WTC11 (cell line): ENCODE measurements at regions not wholly inside any gene's neighbourhood (a gene's known extent, or its start where the extent isn't known, plus 50 kb on each side); places are given as distances from the start of the nearest gene placed in this dataset.

Experiments used
- ATAC-seq: fragments of 200-7000 bp; cut with Tn5 transposase; 2 replicates; pipeline ENCODE4 v1.10.0; 2021; ENCODE audit warnings: mild to moderate bottlenecking, moderate library complexity
- CTCF ChIA-PET: fragments of 300-600 bp; sonication (Branson Sonifier 250); formaldehyde crosslinking; loops from one replicate; lab custom pipeline; 2021; ENCODE audit warnings: antibody characterized with exemption; lab: Charles Lee
- POLR2A ChIA-PET: fragments of 350-600 bp; sonication (Branson Sonifier 250); formaldehyde crosslinking; loops from one replicate; lab custom pipeline; 2021; ENCODE audit warnings: antibody characterized with exemption; lab: Charles Lee
- DNase-seq: peaks from one replicate; pipeline ENCODE4 v3.0.0; 2021; ENCODE audit warnings: low spot score
- H3K27ac Mint-ChIP-seq: 2 replicates; pipeline ENCODE4 v1.8.0; 2021; ENCODE audit warnings: mixed read lengths
- H3K27me3 Mint-ChIP-seq: 2 replicates; pipeline ENCODE4 v1.8.0; 2021; ENCODE audit warnings: low read depth, mild to moderate bottlenecking, moderate library complexity, mixed read lengths
- H3K36me3 Mint-ChIP-seq: 2 replicates; pipeline ENCODE4 v1.8.0; 2021; ENCODE audit warnings: mixed read lengths
- H3K4me1 Mint-ChIP-seq: 2 replicates; pipeline ENCODE4 v1.8.0; 2022; ENCODE audit warnings: mixed read lengths
- H3K4me3 Mint-ChIP-seq: 2 replicates; pipeline ENCODE4 v1.8.0; 2021; ENCODE audit warnings: mild to moderate bottlenecking, moderate library complexity, mixed read lengths
- H3K9me3 Mint-ChIP-seq: 2 replicates; pipeline ENCODE4 v1.8.0; 2021; ENCODE audit warnings: mixed read lengths
- CREM ChIP-seq: sonication (generic); formaldehyde crosslinking; IDR thresholded peaks from 2 replicates; pipeline ENCODE4 v1.8.1; 2022; ENCODE audit warnings: mild to moderate bottlenecking, missing genetic modification reagents, moderate library complexity
- E2F1 ChIP-seq: sonication (generic); formaldehyde crosslinking; IDR thresholded peaks from 2 replicates; pipeline ENCODE4 v1.8.0; 2022; ENCODE audit warnings: mild to moderate bottlenecking, missing genetic modification reagents
- GABPB1 ChIP-seq: sonication (generic); formaldehyde crosslinking; IDR thresholded peaks from 2 replicates; pipeline ENCODE4 v1.8.1; 2023; ENCODE audit warnings: mild to moderate bottlenecking, missing genetic modification reagents
- KAT7 ChIP-seq: sonication (generic); formaldehyde crosslinking; IDR thresholded peaks from 2 replicates; pipeline ENCODE4 v1.8.1; 2023; ENCODE audit warnings: missing genetic modification reagents, mild to moderate bottlenecking, borderline replicate concordance
- NR3C1 ChIP-seq: sonication (generic); formaldehyde crosslinking; conservative IDR thresholded peaks from 2 replicates; pipeline ENCODE4 v1.8.1; 2023; ENCODE audit warnings: low read depth, mild to moderate bottlenecking, missing genetic modification reagents
- SMAD3 ChIP-seq: sonication (generic); formaldehyde crosslinking; IDR thresholded peaks from 2 replicates; pipeline ENCODE4 v1.8.0; 2022; ENCODE audit warnings: missing genetic modification reagents, mild to moderate bottlenecking, borderline replicate concordance
- ZNF138 ChIP-seq: sonication (generic); formaldehyde crosslinking; conservative IDR thresholded peaks from 2 replicates; pipeline ENCODE4 v1.8.1; 2022; ENCODE audit warnings: mild to moderate bottlenecking, moderate library complexity, missing genetic modification reagents
- ZNF423 ChIP-seq: fragments of 250-450 bp; sonication (Bioruptor Pico); IDR thresholded peaks from 2 replicates; pipeline ENCODE4 v2.1.2; 2022; ENCODE audit warnings: mild to moderate bottlenecking, moderate library complexity
- TF ChIP-seq, protein P1 (sequence below): sonication (generic); formaldehyde crosslinking; IDR thresholded peaks from 2 replicates; pipeline ENCODE4 v1.8.1; 2022; ENCODE audit warnings: low read depth, missing genetic modification reagents, borderline replicate concordance
- TF ChIP-seq, protein P2 (sequence below): sonication (generic); formaldehyde crosslinking; conservative IDR thresholded peaks from 2 replicates; pipeline ENCODE4 v1.8.1; 2022; ENCODE audit warnings: mild to moderate bottlenecking, missing genetic modification reagents
- TF ChIP-seq, protein P3 (sequence below): sonication (generic); formaldehyde crosslinking; IDR thresholded peaks from 2 replicates; pipeline ENCODE4 v1.8.1; 2023; ENCODE audit warnings: mild to moderate bottlenecking, moderate library complexity, missing genetic modification reagents
- TF ChIP-seq, protein P4 (sequence below): sonication (generic); formaldehyde crosslinking; IDR thresholded peaks from 2 replicates; pipeline ENCODE4 v1.8.0; 2022; ENCODE audit warnings: mild to moderate bottlenecking, missing genetic modification reagents
- TF ChIP-seq, protein P5 (sequence below): sonication (generic); formaldehyde crosslinking; IDR thresholded peaks from 2 replicates; pipeline ENCODE4 v1.8.1; 2022; ENCODE audit warnings: missing genetic modification reagents, borderline replicate concordance
- TF ChIP-seq, protein P6 (sequence below): sonication (generic); formaldehyde crosslinking; IDR thresholded peaks from 2 replicates; pipeline ENCODE4 v1.8.0; 2023; ENCODE audit warnings: missing genetic modification reagents, mild to moderate bottlenecking, borderline replicate concordance

GRCh38 chr5:68406767-68407241, 191.2 kb downstream of the PIK3R1 start (continued):
- TF ChIP-seq, protein P1, sequence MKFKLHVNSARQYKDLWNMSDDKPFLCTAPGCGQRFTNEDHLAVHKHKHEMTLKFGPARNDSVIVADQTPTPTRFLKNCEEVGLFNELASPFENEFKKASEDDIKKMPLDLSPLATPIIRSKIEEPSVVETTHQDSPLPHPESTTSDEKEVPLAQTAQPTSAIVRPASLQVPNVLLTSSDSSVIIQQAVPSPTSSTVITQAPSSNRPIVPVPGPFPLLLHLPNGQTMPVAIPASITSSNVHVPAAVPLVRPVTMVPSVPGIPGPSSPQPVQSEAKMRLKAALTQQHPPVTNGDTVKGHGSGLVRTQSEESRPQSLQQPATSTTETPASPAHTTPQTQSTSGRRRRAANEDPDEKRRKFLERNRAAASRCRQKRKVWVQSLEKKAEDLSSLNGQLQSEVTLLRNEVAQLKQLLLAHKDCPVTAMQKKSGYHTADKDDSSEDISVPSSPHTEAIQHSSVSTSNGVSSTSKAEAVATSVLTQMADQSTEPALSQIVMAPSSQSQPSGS = no peak

DNA sequence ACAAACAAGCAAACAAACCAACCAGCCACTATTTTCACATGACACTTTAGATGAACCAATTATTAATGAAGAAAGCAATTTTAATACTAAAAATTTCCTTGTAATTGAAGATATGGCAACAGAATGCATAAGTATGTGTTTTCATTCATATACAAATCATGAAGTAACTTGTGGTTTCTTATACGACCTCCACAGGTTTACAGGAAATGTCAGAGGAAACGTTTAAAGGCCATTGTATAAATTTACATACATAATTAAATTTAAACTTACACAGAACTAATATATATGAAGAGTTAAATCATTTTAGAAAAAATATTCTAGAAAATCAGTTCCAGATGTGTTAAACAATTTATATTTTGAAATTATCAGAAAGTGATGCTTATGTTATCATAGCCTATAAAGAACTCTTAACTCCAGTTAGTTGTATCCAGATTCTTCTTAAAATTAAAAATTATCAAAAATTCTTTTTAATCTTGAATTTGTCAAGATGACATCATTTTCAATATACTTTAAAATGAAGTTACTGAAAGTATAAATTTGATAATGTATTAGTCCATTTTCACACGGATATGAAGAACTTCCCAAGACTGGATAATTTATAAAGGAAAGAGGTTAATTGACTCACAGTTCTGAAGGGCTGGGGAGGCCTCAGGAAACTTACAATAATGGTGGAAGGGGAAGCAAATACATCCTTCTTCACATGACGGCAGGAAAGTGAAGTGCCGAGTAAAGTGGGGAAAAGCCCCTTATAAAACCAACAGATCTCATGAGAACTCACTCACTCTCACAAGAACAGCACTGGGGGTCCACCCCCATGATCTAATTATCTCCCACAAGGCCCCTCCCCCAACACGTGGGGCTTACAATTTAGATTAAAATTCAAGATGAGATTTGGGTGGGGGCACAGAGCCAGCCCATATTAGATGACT, 192.0 kb downstream of the PIK3R1 start:
- no peaks in the 10 kb centered on the region for H3K36me3 Mint-ChIP-seq
- H3K4me1 Mint-ChIP-seq = peaks cover 43% of the 10 kb centered on the region
- TF ChIP-seq, protein P2, sequence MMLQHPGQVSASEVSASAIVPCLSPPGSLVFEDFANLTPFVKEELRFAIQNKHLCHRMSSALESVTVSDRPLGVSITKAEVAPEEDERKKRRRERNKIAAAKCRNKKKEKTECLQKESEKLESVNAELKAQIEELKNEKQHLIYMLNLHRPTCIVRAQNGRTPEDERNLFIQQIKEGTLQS (CRISPR knock-in tag) = no peak
- TF ChIP-seq ZNF423 (CRISPR knock-in tag) = no peak
- no peak for TF ChIP-seq KAT7 (CRISPR knock-in tag)
- no peak for TF ChIP-seq ZNF138
- TF ChIP-seq, protein P3, sequence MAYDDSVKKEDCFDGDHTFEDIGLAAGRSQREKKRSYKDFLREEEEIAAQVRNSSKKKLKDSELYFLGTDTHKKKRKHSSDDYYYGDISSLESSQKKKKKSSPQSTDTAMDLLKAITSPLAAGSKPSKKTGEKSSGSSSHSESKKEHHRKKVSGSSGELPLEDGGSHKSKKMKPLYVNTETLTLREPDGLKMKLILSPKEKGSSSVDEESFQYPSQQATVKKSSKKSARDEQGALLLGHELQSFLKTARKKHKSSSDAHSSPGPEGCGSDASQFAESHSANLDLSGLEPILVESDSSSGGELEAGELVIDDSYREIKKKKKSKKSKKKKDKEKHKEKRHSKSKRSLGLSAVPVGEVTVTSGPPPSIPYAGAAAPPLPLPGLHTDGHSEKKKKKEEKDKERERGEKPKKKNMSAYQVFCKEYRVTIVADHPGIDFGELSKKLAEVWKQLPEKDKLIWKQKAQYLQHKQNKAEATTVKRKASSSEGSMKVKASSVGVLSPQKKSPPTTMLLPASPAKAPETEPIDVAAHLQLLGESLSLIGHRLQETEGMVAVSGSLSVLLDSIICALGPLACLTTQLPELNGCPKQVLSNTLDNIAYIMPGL = no peak
- TF ChIP-seq NR3C1 (CRISPR knock-in tag) = no peak
- TF ChIP-seq, protein P4, sequence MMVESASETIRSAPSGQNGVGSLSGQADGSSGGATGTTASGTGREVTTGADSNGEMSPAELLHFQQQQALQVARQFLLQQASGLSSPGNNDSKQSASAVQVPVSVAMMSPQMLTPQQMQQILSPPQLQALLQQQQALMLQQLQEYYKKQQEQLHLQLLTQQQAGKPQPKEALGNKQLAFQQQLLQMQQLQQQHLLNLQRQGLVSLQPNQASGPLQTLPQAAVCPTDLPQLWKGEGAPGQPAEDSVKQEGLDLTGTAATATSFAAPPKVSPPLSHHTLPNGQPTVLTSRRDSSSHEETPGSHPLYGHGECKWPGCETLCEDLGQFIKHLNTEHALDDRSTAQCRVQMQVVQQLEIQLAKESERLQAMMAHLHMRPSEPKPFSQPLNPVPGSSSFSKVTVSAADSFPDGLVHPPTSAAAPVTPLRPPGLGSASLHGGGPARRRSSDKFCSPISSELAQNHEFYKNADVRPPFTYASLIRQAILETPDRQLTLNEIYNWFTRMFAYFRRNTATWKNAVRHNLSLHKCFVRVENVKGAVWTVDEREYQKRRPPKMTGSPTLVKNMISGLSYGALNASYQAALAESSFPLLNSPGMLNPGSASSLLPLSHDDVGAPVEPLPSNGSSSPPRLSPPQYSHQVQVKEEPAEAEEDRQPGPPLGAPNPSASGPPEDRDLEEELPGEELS = no peak
- TF ChIP-seq GABPB1 (CRISPR knock-in tag) = no peak
- H3K9me3 Mint-ChIP-seq = peaks cover 4% of the 10 kb centered on the region; the same call in 1 of the 2 replicates
- H3K27me3 Mint-ChIP-seq = no peaks in the 10 kb centered on the region
- H3K4me3 Mint-ChIP-seq = peak overlapping the region; percentile 8; the same call in 1 of the 2 replicates
- peak overlapping the region; percentile 86 for H3K27ac Mint-ChIP-seq
- ChIA-PET POLR2A (no interaction called here), CTCF (interaction anchor here (1.2 kb wide), 1 partner anchor 121 kb away, joined by 3 read pairs; no protein-coding TSS in a partner anchor)
- DNase-seq = no peak
- ATAC-seq = no peak

DNA sequence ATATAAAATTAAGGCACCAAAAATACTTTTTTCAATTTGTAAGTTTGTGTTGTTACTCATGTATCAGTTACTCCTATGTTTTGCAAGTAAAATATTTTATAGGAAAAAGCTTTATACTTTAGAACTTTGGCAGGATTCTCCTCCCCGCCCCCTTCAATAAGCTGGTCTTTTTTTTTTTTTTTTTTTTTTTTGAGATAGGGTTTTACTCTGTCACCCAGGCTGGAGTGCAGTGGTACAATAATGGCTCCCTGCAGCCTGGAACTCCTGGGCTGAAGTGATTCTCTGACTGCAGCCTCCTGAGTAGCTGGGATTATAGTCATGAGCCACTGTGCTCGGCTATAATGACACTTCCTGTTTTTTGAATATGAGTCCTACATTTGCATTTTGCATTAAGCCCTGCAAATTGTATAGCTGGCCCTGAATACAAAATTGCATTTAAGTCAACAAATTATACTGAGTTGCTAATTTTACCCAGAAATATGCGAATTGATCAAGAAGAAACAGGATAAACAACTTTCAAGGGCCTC, 192.9 kb downstream of the PIK3R1 start:
- POLR2A ChIA-PET = no interaction called here
- Mint-ChIP-seq H3K9me3 (peaks cover 12% of the 10 kb centered on the region), H3K4me1 (peaks cover 40% of the 10 kb centered on the region), H3K4me3 (no peak overlapping the region), H3K27me3 (no peaks in the 10 kb centered on the region), H3K27ac (peak overlapping the region; percentile 53; the same call in 1 of the 2 replicates), H3K36me3 (no peaks in the 10 kb centered on the region)
- CTCF ChIA-PET = no interaction called here
- DNase-seq = no peak
- no peak for ATAC-seq
- TF ChIP-seq, protein P5, sequence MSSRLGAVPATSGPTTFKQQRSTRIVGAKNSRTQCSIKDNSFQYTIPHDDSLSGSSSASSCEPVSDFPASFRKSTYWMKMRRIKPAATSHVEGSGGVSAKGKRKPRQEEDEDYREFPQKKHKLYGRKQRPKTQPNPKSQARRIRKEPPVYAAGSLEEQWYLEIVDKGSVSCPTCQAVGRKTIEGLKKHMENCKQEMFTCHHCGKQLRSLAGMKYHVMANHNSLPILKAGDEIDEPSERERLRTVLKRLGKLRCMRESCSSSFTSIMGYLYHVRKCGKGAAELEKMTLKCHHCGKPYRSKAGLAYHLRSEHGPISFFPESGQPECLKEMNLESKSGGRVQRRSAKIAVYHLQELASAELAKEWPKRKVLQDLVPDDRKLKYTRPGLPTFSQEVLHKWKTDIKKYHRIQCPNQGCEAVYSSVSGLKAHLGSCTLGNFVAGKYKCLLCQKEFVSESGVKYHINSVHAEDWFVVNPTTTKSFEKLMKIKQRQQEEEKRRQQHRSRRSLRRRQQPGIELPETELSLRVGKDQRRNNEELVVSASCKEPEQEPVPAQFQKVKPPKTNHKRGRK (CRISPR knock-in tag) = no peak
- TF ChIP-seq CREM (CRISPR knock-in tag) (no peak), E2F1 (CRISPR knock-in tag) (no peak), SMAD3 (no peak)
- TF ChIP-seq, protein P6, sequence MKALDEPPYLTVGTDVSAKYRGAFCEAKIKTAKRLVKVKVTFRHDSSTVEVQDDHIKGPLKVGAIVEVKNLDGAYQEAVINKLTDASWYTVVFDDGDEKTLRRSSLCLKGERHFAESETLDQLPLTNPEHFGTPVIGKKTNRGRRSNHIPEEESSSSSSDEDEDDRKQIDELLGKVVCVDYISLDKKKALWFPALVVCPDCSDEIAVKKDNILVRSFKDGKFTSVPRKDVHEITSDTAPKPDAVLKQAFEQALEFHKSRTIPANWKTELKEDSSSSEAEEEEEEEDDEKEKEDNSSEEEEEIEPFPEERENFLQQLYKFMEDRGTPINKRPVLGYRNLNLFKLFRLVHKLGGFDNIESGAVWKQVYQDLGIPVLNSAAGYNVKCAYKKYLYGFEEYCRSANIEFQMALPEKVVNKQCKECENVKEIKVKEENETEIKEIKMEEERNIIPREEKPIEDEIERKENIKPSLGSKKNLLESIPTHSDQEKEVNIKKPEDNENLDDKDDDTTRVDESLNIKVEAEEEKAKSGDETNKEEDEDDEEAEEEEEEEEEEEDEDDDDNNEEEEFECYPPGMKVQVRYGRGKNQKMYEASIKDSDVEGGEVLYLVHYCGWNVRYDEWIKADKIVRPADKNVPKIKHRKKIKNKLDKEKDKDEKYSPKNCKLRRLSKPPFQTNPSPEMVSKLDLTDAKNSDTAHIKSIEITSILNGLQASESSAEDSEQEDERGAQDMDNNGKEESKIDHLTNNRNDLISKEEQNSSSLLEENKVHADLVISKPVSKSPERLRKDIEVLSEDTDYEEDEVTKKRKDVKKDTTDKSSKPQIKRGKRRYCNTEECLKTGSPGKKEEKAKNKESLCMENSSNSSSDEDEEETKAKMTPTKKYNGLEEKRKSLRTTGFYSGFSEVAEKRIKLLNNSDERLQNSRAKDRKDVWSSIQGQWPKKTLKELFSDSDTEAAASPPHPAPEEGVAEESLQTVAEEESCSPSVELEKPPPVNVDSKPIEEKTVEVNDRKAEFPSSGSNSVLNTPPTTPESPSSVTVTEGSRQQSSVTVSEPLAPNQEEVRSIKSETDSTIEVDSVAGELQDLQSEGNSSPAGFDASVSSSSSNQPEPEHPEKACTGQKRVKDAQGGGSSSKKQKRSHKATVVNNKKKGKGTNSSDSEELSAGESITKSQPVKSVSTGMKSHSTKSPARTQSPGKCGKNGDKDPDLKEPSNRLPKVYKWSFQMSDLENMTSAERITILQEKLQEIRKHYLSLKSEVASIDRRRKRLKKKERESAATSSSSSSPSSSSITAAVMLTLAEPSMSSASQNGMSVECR (CRISPR knock-in tag) = no peak
- TF ChIP-seq, protein P3 = no peak
